H1 (cell line): ENCODE measurements at regions not wholly inside any gene's neighbourhood (a gene's known extent, or its start where the extent isn't known, plus 50 kb on each side); places are given as distances from the start of the nearest gene placed in this dataset.

Experiments
- BRCA1 ChIP-seq: IDR thresholded peaks from 2 replicates; pipeline ENCODE4 v1.6.1; 2012; ENCODE audit warnings: low read depth, low read length, improper control_type of control experiment
- RBBP5 ChIP-seq: IDR thresholded peaks from 2 replicates; pipeline ENCODE4 v1.7.1; 2012; ENCODE audit warnings: low read depth, mild to moderate bottlenecking, inconsistent platforms, low read length, moderate library complexity, borderline replicate concordance
- SIRT6 ChIP-seq: IDR thresholded peaks from one replicate; pipeline ENCODE4 v1.7.1; 2012; ENCODE audit warnings: low read length, inconsistent platforms
- SP1 ChIP-seq: IDR thresholded peaks from 2 replicates; pipeline ENCODE4 v1.6.1; 2011; ENCODE audit warnings: low read depth, low read length
- TF ChIP-seq, protein P1 (sequence below): IDR thresholded peaks from 2 replicates; pipeline ENCODE4 v1.6.1; 2012; ENCODE audit warnings: inconsistent platforms

DNA sequence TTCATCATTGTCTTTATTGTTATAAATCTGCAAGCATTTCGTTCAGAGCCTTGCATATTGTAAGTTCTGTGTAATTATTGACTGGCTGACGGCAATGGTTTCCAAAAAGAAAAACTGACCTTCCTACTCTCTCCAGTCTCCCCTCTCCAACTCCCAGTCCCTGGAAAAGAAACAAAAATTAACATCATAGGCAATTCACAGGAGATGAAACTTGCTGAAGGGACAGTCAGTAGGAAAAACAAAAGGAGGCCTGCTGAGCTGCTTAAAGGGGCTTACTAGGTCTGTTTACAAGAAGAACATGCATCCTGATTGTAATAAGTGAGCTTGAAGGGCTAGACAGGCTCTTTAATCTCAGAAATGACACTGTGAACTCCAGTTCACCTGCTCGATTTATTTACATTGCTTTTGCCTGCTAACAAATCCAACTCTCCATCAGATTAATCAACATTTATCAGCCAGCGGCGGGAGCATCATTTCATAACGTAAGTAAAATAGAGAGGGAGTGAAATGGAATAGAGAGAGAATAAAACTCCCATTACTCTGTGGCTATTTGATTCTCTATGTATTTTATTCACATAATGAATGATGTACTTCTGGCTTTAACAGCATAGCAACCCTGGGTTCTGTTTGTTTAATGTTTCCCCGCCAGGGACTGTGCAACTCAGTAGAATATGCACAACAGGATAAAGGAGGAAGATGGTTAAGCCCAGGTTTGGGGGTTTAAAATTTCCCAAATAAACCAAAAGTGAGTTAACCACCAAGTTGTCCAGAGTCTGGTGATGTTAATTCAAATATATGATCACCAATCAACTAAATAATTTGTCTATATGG, 256.7 kb upstream of the SETBP1 start (continued):
- TF ChIP-seq SP1 (no peak), RBBP5 (no peak), SIRT6 (no peak), BRCA1 (no peak)
- TF ChIP-seq, protein P1, sequence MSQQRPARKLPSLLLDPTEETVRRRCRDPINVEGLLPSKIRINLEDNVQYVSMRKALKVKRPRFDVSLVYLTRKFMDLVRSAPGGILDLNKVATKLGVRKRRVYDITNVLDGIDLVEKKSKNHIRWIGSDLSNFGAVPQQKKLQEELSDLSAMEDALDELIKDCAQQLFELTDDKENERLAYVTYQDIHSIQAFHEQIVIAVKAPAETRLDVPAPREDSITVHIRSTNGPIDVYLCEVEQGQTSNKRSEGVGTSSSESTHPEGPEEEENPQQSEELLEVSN = no peak
